Stomach (tissue), 8 donors: ENCODE measurements at regions not wholly inside any gene's neighbourhood (a gene's known extent, or its start where the extent isn't known, plus 50 kb on each side); places are given as distances from the start of the nearest gene placed in this dataset.

Source experiments
- DNase-seq, 2 donors: peaks; one replicate each; pipeline versions ENCODE4 v3.0.0 to v3.0.0-alpha.2; 2013 to 2019
- H3K27ac ChIP-seq, 5 donors: fragments of 200-600 bp in 4 of 5; sonication (generic) in 4 of 5; one replicate each; pipeline ENCODE4 v1.5.1; 2013 to 2019; ENCODE audit warnings: mild to moderate bottlenecking in 1 of 5, moderate library complexity in 1 of 5
- H3K27me3 ChIP-seq, 3 donors: fragments of 200-600 bp; sonication (generic); one replicate each; pipeline ENCODE4 v1.5.1; 2017 to 2019; ENCODE audit warnings: mixed run types in 1 of 3
- H3K36me3 ChIP-seq, 4 donors: fragments of 200-600 bp; sonication (generic); 1 replicate in 3 of 4; 2 replicates in 1 of 4; pipeline ENCODE4 v1.5.1; 2016 to 2019
- H3K4me1 ChIP-seq, 4 donors: fragments of 200-600 bp; sonication (generic); one replicate each; pipeline ENCODE4 v1.5.1; 2016 to 2019
- H3K4me3 ChIP-seq, 4 donors: fragments of 200-600 bp; sonication (generic) in 3 of 4; one replicate each; pipeline ENCODE4 v1.5.1; 2016 to 2019; ENCODE audit warnings: mild to moderate bottlenecking in 1 of 4
- H3K9me3 ChIP-seq, 4 donors: fragments of 200-600 bp; sonication (generic); one replicate each; pipeline ENCODE4 v1.5.1; 2016 to 2019
- EP300 ChIP-seq: sonication (generic); formaldehyde crosslinking; IDR thresholded peaks from one replicate; pipeline ENCODE4 v1.6.1; 2017; ENCODE audit warnings: antibody characterized with exemption
- POLR2A ChIP-seq, 4 donors: fragments of 450-650 bp; IDR thresholded peaks; one replicate each; pipeline ENCODE4 v1.6.1; 2016; ENCODE audit warnings: antibody characterized with exemption in 4 of 4, control low read depth in 2 of 4, mild to moderate bottlenecking in 1 of 4, moderate library complexity in 1 of 4
- POLR2AphosphoS5 ChIP-seq, 3 donors: sonication (generic); formaldehyde crosslinking; IDR thresholded peaks; one replicate each; pipeline ENCODE4 v1.6.1; 2016; ENCODE audit warnings: antibody characterized with exemption in 3 of 3
- WGBS, 5 donors: extraction: QIAGEN DNeasy Blood & Tissue Kit in 3 of 5; methylation state at CpG; one replicate each; pipeline versions ENCODE4 v1.1.5 to v1.1.7; 2013 to 2018; 5-methylcytosine and 5-hydroxymethylcytosine counted together
- intact Hi-C: fragments of 100-400 bp; cut with DNase I; formaldehyde crosslinking; loops from one replicate; pipeline ENCODE4 v1.15.1; 2023; ENCODE audit warnings: low total_unique reads
- TF ChIP-seq, protein P1 (sequence below), 7 experiments: fragments of 450-650 bp in 4 of 7; fragments of 200-600 bp in 3 of 7; sonication (generic) in 3 of 7; IDR thresholded peaks; one replicate each; pipeline ENCODE4 v1.5.1; 2016 to 2019; ENCODE audit warnings: antibody characterized with exemption in 7 of 7, control low read depth in 2 of 7, mild to moderate bottlenecking in 1 of 7
- donor health status: healthy with polysubstance abuse.
- donor health status: Bipolar disorder and iron deficiency.
- donor health status: healthy.

DNA sequence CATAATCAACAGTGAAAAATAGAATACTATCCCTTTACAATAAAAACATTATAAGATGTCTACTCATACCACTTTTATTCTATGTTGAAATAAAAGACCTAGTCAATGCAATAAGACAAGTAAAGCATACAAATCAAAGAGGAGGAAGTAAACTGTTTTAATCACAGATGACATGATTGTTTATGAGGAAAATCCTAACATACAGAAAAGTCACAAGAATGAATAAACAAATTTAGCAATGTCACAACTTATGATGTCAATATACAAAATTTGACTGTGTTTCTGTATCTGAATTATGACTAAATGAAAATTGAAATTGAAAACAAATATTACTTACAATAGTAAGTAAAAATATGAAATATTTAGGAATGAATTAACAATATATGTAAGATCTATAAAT is 221.9 kb upstream of the GRIA4 start:
- no peaks in the 10 kb centered on the region for H3K36me3 ChIP-seq
- no peak overlapping the region for H3K4me3 ChIP-seq
- H3K9me3 ChIP-seq: no peaks in the 10 kb centered on the region
- no peaks in the 10 kb centered on the region for H3K27me3 ChIP-seq
- DNase-seq: no peak
- no peak overlapping the region for H3K27ac ChIP-seq
- H3K4me1 ChIP-seq: no peaks in the 10 kb centered on the region
- TF ChIP-seq POLR2A (IDR thresholded peaks at IDR 0.05): no peak
- no peak for TF ChIP-seq EP300
- TF ChIP-seq POLR2AphosphoS5 (IDR thresholded peaks at IDR 0.05): no peak
- TF ChIP-seq, protein P1, sequence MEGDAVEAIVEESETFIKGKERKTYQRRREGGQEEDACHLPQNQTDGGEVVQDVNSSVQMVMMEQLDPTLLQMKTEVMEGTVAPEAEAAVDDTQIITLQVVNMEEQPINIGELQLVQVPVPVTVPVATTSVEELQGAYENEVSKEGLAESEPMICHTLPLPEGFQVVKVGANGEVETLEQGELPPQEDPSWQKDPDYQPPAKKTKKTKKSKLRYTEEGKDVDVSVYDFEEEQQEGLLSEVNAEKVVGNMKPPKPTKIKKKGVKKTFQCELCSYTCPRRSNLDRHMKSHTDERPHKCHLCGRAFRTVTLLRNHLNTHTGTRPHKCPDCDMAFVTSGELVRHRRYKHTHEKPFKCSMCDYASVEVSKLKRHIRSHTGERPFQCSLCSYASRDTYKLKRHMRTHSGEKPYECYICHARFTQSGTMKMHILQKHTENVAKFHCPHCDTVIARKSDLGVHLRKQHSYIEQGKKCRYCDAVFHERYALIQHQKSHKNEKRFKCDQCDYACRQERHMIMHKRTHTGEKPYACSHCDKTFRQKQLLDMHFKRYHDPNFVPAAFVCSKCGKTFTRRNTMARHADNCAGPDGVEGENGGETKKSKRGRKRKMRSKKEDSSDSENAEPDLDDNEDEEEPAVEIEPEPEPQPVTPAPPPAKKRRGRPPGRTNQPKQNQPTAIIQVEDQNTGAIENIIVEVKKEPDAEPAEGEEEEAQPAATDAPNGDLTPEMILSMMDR (IDR thresholded peaks at IDR 0.05): no peak
- intact Hi-C loops: no loop called here

DNA sequence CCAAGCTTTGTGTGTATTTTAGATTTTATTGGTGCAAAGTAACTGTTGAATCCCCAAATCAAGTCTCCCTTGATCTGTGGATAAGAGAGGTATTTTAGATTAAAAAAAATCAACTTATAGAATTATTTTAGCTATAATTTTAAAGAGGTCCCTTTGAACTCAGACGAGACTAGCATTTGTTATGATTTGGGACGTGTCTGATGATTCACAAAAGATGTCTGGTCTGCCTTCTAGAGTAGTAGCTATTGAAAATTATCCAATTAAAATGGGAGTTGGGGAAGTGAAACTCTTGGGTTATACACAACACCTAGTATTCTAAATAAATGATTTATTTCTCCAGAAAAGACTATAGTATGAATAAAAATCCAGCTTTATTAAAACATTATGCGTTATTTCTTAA is 227.9 kb upstream of the GRIA4 start:
- intact Hi-C loops: no loop called here
- DNase-seq: no peak
- no peak overlapping the region for H3K27ac ChIP-seq
- H3K4me3 ChIP-seq: no peak overlapping the region
- no peaks in the 10 kb centered on the region for H3K36me3 ChIP-seq
- TF ChIP-seq, protein P1 (IDR thresholded peaks at IDR 0.05): no peak
- no peak for TF ChIP-seq EP300
- no peaks in the 10 kb centered on the region for H3K27me3 ChIP-seq
- no peaks in the 10 kb centered on the region for H3K4me1 ChIP-seq
- WGBS, 5 donors: 62 to 86% (median 75%) methylated on average over 3 of the region's 3 CpGs
- H3K9me3 ChIP-seq: no peaks in the 10 kb centered on the region

DNA sequence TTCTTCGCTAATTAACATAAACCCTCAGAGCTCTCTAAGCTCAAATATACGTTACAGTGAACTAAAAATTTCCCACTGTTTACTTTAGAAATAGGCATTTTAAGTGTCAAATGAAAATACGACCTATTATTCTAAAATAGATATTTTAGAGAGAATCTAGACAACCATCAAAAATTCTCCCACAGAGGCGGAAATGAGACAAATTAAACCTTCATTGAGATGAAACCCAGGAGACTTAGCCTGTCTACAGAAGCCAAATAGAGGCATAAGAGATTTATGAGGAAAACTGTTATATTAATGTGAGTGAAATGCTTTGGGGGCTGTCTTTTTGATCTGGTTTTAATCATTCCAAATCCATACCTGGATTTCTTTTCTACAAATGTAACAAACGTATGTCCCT is 232.0 kb upstream of the GRIA4 start:
- TF ChIP-seq POLR2AphosphoS5 (IDR thresholded peaks at IDR 0.05) (no peak), POLR2A (IDR thresholded peaks at IDR 0.05) (no peak), EP300 (no peak)
- TF ChIP-seq, protein P1 (IDR thresholded peaks at IDR 0.05): no peak
- no peak overlapping the region for H3K4me3 ChIP-seq
- H3K27me3 ChIP-seq: no peaks in the 10 kb centered on the region
- intact Hi-C loops: no loop called here
- H3K36me3 ChIP-seq: no peaks in the 10 kb centered on the region
- WGBS, 5 donors: 70 to 87% (median 82%) methylated on average over 5 of the region's 5 CpGs
- H3K27ac ChIP-seq: no peak overlapping the region
- H3K9me3 ChIP-seq: peaks cover 0 to 8% (median 7%) of the 10 kb centered on the region in 4 donors
- DNase-seq: no peak
- H3K4me1 ChIP-seq: no peaks in the 10 kb centered on the region

DNA sequence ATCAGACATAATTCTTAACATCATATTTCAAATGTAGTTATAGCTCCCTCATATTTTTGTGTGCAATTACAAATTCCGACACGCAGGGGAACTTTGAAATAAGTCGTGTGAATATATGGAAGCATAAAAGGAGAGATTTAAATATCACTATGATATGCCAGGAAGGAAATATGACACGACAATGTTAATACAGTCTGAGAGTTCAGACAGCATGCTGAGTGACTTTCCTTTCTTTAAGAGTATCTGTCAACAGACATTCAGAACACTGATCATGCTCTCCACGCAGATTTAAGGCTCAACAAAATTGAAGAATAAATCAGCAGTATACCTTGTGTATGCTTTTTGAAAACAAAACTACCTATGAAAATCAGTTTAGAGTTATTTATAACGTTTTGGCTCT is 232.6 kb upstream of the CARD18 start:
- Histone ChIP-seq H3K9me3 (peaks cover 0 to 8% (median 7%) of the 10 kb centered on the region in 4 donors), H3K4me3 (no peak overlapping the region), H3K36me3 (no peaks in the 10 kb centered on the region), H3K27ac (no peak overlapping the region), H3K27me3 (no peaks in the 10 kb centered on the region), H3K4me1 (no peaks in the 10 kb centered on the region)
- intact Hi-C loops: no loop called here
- no peak for DNase-seq
- 60 to 66% (median 64%) methylated on average over 6 of the region's 6 CpGs for WGBS, 5 donors
- TF ChIP-seq POLR2A (IDR thresholded peaks at IDR 0.05) (no peak), EP300 (no peak), POLR2AphosphoS5 (IDR thresholded peaks at IDR 0.05) (no peak)
- TF ChIP-seq, protein P1 (IDR thresholded peaks at IDR 0.05): no peak
